ENCODE measurements at regions not wholly inside any gene's neighbourhood (a gene's known extent, or its start where the extent isn't known, plus 50 kb on each side); places are given as distances from the start of the nearest gene placed in this dataset.

GRCh38 chr13:73268306-73268705 is 209.5 kb downstream of the KLF5 start:
- TF ChIP-seq EZH2phosphoT487 (IDR thresholded peaks at IDR 0.05; ENCODE audit: low read depth, severe bottlenecking, unreplicated experiment) (no peak), CTCF (IDR thresholded peaks at IDR 0.05; ENCODE audit: poor library complexity) (no peak), EZH2 (IDR thresholded peaks at IDR 0.05; ENCODE audit: borderline replicate concordance) (no peak)

Measured in hepatocyte (in vitro differentiated cells).